Muscle of leg (tissue), 3 donors: ENCODE measurements at regions not wholly inside any gene's neighbourhood (a gene's known extent, or its start where the extent isn't known, plus 50 kb on each side); places are given as distances from the start of the nearest gene placed in this dataset.

Experiments used
- DNase-seq: peaks from one replicate; pipeline ENCODE4 v3.0.0; 2013
- H3K27ac ChIP-seq: one replicate; pipeline ENCODE4 v1.5.1; 2013; ENCODE audit warnings: mild to moderate bottlenecking, low read length, control low read depth
- H3K27me3 ChIP-seq: one replicate; pipeline ENCODE4 v1.6.1; 2013; ENCODE audit warnings: low read length; ENCODE audit not compliant: control insufficient read depth, insufficient read depth
- H3K36me3 ChIP-seq: one replicate; pipeline ENCODE4 v1.6.1; 2013; ENCODE audit warnings: low read length; ENCODE audit not compliant: control insufficient read depth, insufficient read depth
- H3K4me1 ChIP-seq: one replicate; pipeline ENCODE4 v1.6.1; 2013; ENCODE audit warnings: low read length; ENCODE audit not compliant: control insufficient read depth, insufficient read depth
- H3K4me3 ChIP-seq: one replicate; pipeline ENCODE4 v1.5.1; 2013; ENCODE audit warnings: low read length, control low read depth
- H3K9me3 ChIP-seq: replicated peaks from 2 replicates; pipeline ENCODE4 v1.6.1; 2013; ENCODE audit warnings: low read depth, low read length; ENCODE audit not compliant: control insufficient read depth
- WGBS: methylation state at CpG from one replicate; pipeline ENCODE4 v1.1.5; 2013; ENCODE audit warnings: missing lambda C conversion rate; ENCODE audit not compliant: insufficient coverage; 5-methylcytosine and 5-hydroxymethylcytosine counted together

DNA sequence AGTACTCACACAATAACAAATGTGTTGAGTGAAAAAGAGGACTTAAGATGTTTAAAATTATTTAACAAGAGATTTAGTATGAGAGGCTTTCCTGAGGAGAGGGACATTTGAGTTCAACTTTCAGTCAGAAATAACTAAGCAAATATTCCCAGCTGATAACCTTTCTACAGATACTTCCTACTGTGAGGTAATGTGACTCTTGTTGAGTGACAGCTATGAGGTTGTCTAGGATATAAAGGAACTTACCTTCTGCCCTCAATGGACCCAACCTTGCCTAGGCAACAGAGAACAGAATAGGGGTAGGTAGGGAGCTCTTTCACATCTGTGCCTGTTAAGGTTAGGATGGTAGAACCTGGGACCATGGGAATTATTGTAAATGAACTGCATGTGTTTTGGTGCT, 54.7 kb downstream of the GLUD2 start:
- Histone ChIP-seq H3K27me3 (no peaks in the 10 kb centered on the region), H3K4me3 (no peak overlapping the region), H3K9me3 (no peaks in the 10 kb centered on the region), H3K36me3 (no peaks in the 10 kb centered on the region), H3K4me1 (no peaks in the 10 kb centered on the region), H3K27ac (no peak overlapping the region)
- no peak for DNase-seq

DNA sequence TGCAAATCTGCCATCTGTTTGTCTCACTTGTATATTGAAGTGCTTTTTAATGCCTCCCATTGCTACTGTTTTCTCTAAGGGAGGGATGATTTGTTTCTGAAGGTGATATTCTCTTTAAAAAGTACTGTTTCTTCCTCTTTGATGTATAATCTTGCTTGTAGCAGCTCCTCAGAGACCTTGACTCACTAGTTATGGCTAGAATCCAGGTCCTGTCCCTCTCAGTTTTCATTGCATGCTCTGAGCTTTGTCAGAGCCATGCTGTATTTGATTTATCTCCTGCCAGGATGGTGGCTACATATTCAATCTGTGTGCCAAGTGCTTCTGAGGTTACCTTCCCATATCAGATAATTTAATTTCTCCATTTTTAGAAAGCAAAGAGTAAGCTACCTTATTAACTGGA, 56.0 kb downstream of the GLUD2 start:
- no peak for DNase-seq
- no peaks in the 10 kb centered on the region for H3K36me3 ChIP-seq

DNA sequence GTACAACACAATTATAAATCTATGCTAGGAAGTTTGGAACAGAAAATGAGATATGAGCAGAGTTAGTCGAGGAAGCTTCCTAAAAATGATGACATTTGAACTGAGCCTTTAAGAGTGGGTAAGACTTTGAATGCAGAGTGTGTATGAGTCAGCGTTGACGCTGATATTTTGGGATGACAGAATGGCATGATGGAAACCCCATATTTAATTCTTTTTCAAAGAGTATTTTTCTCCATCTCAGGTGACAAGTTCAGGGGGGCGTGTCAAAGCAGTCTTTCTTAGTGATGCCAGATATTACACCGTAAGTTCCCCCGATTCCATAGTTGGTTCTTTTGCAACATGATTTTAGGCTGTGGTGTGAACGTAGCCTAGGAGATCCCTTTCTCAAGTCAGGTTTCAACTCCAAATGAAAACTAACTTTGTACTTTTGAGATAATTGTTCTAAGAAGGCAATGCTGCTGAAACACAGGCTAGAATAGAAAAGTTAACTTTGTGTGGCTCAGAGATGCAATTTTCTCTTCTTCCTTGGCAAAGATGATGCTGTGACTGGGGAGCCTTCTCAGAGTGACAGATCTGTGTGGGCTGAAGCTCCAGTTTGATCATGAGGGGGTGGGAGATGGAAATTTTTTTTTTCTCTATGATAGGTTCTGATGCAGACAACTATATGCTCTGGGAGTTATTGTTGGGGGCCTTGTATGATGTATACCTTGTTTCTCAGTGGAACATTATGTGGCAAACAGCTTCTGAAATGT, 59.2 kb downstream of the GLUD2 start:
- WGBS = 43% methylated on average over 1 of the region's 7 CpGs
- Histone ChIP-seq H3K4me3 (no peak overlapping the region), H3K4me1 (no peaks in the 10 kb centered on the region), H3K27me3 (no peaks in the 10 kb centered on the region), H3K36me3 (no peaks in the 10 kb centered on the region), H3K27ac (no peak overlapping the region), H3K9me3 (no peaks in the 10 kb centered on the region)
- DNase-seq = no peak

More for the DNA sequence above, 56.0 kb downstream of the GLUD2 start:
- Histone ChIP-seq H3K9me3 (no peaks in the 10 kb centered on the region), H3K4me3 (no peak overlapping the region), H3K4me1 (no peaks in the 10 kb centered on the region), H3K27ac (no peak overlapping the region), H3K27me3 (no peaks in the 10 kb centered on the region)

DNA sequence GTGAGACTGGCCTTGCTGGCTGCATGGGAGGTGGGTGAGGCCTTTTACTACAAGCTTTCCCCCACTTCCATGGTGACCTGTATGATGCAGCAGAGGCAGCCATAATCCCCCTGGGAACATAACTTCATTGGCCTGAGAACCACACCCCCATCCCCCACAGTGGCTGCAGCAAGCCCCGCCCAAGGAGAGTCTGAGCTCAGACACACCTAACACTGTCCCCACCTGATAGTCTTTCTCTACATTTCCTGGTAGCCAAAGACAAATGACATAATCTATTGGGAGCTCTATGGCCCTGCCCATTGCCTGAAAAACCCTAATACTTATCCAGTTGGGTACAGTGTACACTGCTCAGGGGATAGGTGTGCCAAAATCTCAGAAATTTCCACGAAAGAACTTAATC, 62.6 kb downstream of the GLUD2 start:
- no peak overlapping the region for H3K27ac ChIP-seq
- DNase-seq = no peak
- H3K4me3 ChIP-seq = no peak overlapping the region
- WGBS = 40% methylated on average over 1 of the region's 2 CpGs
- no peaks in the 10 kb centered on the region for H3K36me3 ChIP-seq
- H3K9me3 ChIP-seq = no peaks in the 10 kb centered on the region
- H3K27me3 ChIP-seq = no peaks in the 10 kb centered on the region
- no peaks in the 10 kb centered on the region for H3K4me1 ChIP-seq

DNA sequence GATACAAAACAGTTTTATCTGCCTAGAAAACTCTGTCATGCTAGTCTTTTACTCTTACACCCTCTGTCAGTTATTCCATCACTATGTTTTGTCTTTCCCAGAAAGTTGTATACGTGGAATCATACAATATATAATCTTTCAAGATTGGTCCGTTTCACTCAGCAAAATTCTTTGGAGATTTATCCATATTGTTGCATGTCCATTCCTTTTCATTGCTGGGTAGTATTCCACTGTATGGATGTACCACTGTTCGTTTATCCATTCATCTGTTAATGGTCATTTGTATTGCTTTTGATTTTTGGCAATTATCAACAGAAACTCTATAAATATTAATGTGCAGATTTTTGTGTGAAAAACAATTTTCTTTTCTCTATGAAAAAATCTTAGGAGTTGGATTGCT, 63.1 kb downstream of the GLUD2 start:
- H3K4me3 ChIP-seq = no peak overlapping the region
- no peaks in the 10 kb centered on the region for H3K27me3 ChIP-seq
- no peaks in the 10 kb centered on the region for H3K9me3 ChIP-seq
- H3K27ac ChIP-seq = no peak overlapping the region
- H3K4me1 ChIP-seq = no peaks in the 10 kb centered on the region
- DNase-seq = no peak
- WGBS = no CpG with 5 or more reads among the region's 3 CpGs
- no peaks in the 10 kb centered on the region for H3K36me3 ChIP-seq

DNA sequence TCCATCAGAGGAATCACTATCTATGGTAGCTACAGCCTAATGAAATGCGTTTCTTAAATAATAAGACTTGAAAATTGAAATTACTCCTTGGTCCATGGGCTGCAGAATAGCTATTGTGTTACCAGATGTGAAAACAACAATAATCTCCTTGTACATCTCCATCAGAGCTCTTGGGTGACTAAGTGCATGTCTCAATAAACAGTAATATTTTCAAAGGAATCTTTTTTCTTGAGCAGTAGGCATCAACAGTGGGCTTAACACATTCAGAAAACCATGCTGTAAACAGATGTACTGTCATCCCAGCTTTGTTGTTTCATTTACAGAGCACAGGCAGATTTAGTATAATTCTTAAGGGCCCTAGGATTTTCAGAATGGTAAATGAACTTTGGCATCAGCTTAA, 67.3 kb downstream of the GLUD2 start:
- H3K4me3 ChIP-seq = no peak overlapping the region
- H3K27ac ChIP-seq = no peak overlapping the region
- WGBS = no CpG with 5 or more reads among the region's 1 CpG
- no peaks in the 10 kb centered on the region for H3K36me3 ChIP-seq
- H3K4me1 ChIP-seq = no peaks in the 10 kb centered on the region
- DNase-seq = no peak
- H3K9me3 ChIP-seq = no peaks in the 10 kb centered on the region
- H3K27me3 ChIP-seq = no peaks in the 10 kb centered on the region

DNA sequence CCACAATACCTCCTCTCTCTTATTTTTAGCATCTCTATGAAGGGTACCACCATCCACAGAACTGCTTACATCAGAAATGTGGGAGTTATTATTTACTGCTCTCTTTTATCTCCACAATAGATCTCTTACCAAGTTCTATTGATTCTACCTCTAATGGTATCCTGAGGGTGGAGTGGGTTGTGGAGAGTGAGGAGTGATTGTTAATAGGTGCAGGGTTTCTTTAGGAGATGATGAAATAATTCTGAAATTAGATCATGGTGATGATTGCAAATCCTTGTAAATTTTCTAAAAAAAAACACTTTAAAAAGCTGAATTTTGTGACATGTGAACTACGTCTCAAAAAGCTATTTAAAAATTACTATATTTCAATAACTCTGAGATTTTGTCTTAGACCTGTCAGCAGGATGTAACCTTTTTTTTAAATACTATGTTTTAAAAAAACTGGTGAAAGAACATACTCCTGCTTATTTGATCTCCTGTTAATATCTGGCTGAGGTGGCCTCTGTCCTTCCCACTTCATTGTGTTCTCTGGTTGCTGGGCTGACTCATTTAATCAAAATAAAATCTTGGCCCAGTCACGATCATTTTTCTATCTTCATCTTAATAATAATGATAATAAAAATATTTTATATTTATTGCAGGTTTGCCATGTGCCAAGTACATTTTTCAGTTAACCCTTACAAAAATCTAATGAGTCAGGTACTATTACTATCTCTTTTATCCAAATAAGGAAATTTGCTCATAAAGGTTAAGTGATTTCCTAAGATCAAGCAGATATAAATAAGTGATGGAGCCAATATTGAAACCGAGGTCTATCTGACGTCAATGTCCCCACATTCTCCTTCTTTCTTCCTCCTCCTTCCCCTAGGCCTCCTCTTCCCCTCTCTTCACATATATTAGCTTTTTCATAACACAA, 73.5 kb downstream of the GLUD2 start:
- no CpG with 5 or more reads among the region's 4 CpGs for WGBS
- Histone ChIP-seq H3K36me3 (no peaks in the 10 kb centered on the region), H3K27ac (no peak overlapping the region), H3K4me1 (no peaks in the 10 kb centered on the region), H3K27me3 (no peaks in the 10 kb centered on the region), H3K9me3 (no peaks in the 10 kb centered on the region), H3K4me3 (no peak overlapping the region)
- DNase-seq = no peak

DNA sequence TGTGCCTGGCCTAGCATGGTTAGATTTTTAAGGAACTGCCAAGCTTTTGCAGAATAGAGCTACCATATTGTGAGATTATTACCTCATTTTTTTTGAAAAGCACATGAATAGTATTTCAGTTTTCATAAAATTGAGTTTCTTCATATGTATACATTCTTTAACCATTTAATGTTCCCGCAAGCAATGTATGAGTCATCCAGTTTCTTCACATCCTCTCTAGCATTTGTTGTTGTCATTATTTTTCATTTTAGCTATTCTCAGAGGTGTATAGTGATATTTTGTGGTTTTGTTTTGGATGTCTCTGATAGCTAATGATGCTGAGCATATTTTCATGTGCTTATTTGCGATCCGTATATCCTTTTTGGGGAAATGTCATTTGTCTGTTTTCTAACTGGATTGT, 74.9 kb downstream of the GLUD2 start:
- Histone ChIP-seq H3K4me1 (no peaks in the 10 kb centered on the region), H3K27ac (no peak overlapping the region), H3K27me3 (no peaks in the 10 kb centered on the region), H3K4me3 (no peak overlapping the region), H3K9me3 (no peaks in the 10 kb centered on the region), H3K36me3 (no peaks in the 10 kb centered on the region)
- no peak for DNase-seq
- WGBS = 100% methylated on average over 1 of the region's 3 CpGs

DNA sequence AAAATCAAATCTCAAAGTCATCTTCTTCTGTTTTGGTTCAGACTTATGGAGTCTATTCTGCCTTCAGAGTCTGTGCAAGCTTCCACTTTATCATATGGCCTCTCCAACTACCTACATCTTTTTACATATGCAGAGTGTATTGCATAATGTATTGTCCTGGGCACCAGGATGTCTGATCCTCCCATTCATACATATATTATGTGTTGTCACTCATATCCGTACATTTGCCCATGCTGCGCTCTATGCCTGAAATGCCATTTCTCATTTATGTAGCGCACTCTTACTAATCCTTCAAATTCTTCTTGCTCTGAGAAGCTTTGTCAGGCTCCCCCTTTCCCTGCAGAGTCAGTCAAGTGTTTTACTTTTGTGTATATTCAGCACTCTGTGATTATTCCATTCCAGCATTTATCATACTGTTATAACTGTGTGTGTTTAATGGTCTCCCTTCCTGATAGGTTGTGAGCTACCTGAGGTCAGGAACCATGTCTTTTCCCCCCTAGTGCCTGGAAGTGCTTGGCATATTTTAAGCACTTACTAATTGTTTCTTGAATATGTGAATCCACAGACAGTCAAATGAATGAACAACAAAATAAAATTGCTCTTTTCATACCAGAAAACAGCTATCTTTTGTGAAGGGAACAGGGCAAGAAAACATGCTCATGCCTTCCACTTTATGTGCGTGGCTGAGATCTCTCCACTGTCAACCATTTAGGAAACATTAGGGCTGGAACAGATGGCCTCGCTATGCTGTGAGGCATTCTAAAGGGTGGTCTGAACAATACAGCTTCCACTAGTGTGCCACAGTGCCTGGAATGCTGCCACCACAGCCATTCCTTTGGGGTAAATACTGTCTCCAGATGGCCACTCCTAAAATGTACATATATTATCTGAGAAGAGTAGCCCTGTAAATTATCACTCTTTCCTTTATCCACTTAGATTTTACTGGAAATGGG, 81.8 kb downstream of the GLUD2 start:
- Histone ChIP-seq H3K4me3 (no peak overlapping the region), H3K4me1 (no peaks in the 10 kb centered on the region), H3K9me3 (no peaks in the 10 kb centered on the region), H3K36me3 (no peaks in the 10 kb centered on the region), H3K27me3 (no peaks in the 10 kb centered on the region), H3K27ac (no peak overlapping the region)
- WGBS = 74% methylated on average over 4 of the region's 5 CpGs
- DNase-seq = no peak

DNA sequence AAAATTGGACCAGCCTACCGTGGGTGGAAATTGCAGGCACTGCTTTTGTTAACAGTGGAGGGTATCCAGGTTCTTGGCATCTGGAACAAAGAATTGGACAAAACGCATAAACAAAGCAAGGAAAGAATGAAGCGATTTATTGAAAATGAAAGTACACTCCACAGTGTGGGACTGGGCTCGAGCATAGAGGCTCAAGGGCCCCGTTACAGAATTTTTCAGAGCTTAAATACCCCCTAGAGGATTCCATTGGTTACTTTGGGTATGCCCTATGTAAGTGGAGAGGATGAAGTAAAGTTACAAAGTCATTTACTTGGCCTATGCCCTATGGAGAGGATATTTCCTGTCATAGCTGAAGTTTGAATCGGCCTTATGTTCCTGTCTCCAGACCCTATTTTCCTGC, 85.3 kb downstream of the GLUD2 start:
- no peaks in the 10 kb centered on the region for H3K36me3 ChIP-seq
- no peaks in the 10 kb centered on the region for H3K27me3 ChIP-seq
- no peak overlapping the region for H3K27ac ChIP-seq
- H3K4me3 ChIP-seq = no peak overlapping the region
- 68% methylated on average over 3 of the region's 6 CpGs for WGBS
- H3K4me1 ChIP-seq = no peaks in the 10 kb centered on the region
- DNase-seq = no peak
- no peaks in the 10 kb centered on the region for H3K9me3 ChIP-seq
